ENCODE measurements at regions not wholly inside any gene's neighbourhood (a gene's known extent, or its start where the extent isn't known, plus 50 kb on each side); places are given as distances from the start of the nearest gene placed in this dataset.
"Not testable (repeated sequence)": the region's sequence is repeated elsewhere in the genome, so short reads cannot be mapped to it uniquely, and the experiment has no call there.

DNA sequence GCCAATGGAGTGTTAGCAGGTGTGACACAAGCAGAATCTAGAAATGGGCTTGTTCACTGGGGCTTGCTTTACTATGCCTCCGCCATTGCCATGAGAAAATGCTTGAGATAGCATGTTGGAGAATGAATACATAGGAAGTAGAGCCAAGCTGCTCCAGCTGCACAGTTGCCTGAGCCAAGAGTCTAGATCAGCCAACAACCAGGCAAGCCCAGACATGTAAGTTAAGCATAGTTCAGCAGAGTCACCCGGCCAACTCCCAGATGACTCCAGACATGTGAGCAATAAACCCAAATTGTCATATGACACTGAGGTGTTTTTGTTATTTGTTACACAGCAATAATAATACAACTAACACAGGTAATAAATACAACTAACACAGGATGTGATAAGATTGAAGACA is 167.9 kb downstream of the HAO1 start:
- no peak for DNase-seq (ENCODE audit: low read depth in 2 of 2)

DNA sequence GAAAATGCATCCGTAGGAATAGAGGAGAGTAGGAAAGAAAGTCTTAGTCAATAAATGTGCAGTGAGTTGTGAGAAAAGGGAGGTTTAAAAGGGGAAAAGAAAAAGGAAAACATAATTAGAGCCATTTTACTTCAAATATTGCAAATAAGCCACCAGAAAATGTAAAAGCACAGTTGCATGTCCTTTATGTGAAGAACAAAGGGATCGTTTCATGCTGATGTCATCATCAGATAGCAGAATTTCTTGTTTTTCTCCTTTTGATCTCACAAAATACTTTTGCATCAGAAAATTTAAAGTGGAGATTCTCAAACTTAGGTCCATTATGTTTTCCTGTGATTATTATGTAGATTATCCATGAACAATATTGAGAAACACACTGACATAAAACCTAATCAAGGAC is 166.7 kb downstream of the HAO1 start:
- DNase-seq (ENCODE audit: low read depth in 2 of 2), result no peak

DNA sequence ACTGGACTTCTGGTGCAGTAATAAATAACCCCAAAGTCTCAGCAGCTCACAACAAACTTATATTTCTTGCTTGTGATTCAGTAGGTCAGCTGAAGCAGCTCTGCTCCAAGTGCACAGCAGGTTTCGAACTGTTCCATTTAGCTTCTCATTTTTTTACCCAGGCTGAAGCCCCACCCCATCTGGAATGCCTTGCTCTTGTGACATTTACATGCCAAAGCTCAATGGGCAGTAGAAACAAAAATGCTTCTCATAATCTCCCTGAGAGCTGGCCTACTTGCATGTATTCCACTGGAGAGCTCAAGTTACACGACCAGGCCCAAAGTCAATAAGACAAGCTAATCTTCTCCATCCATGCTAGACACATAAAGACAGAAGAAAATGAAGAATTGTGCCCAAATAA is 165.2 kb downstream of the HAO1 start:
- no peak for DNase-seq (ENCODE audit: low read depth in 2 of 2)

DNA sequence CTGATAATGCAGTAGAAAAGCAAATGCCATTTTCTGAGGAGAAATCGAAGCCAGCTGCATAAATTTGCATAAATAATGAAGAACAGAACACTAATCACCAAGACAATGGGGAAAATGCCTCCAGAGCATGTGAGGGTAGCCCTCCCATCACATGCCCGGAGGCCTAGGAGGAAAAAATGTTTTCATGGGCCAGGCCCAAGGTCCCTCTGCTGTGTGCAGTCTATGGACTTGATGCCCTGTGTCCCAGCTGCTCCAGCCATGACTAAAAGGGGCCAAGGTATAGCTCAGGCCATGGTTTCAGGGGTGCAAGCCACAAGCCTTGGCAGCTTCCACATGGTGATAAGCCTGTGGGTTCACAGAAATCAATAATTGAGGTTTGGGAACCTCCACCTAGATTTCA is 164.1 kb downstream of the HAO1 start:
- no peak for DNase-seq (ENCODE audit: low read depth in 2 of 2)

DNA sequence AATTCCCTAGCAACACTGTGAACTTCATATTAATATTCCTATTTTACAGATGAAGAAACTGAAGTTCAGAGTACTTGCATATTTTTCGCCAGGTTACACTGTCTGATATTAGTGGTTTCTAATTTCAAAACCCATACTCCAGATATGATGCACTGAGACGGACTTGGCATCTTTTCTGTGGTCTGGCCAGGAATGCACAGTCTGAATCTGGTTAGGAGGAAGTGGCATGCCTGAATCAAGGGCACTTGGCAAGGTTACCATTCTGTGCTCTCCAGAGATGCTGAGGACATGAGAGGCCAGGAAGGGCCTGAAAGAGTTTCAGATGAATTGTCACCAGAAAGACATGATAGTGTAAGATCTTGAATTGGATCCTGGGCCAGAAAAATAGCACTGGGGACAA is 150.1 kb downstream of the HAO1 start:
- DNase-seq (ENCODE audit: low read depth in 2 of 2), result no peak

DNA sequence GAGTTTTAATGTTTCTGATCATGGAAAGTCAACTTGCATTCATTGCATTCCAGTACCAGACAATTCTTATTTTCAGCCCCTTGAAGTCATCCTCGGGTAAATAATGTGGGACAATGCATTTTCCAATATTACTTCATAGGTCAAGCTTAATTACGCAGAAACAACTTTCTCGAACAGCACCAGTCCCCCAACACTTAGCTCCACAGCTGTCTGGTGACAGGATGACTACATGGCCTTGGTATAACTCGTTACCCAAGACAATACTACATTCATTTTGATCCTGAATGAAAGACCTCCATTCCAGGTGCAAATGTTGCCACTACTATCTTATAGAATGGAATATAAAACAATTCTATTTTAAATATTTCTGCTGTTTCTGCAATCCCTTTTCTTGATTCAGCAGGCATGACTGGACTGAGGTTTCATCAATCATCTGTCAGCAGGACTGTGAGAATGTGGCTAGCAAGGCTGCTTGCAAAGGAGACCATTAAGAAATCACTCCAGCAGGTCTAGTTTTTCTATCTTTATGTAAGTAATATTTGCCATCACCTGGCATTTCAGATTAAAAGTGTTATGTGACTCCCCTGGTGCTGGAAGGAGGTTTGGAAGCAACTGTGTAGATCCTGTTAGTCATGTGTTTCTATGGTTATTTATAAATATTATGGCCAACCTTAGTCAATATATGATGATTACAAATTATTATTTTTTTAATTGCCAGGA is 147.9 kb downstream of the HAO1 start:
- DNase-seq (ENCODE audit: low read depth in 2 of 2), result no peak

DNA sequence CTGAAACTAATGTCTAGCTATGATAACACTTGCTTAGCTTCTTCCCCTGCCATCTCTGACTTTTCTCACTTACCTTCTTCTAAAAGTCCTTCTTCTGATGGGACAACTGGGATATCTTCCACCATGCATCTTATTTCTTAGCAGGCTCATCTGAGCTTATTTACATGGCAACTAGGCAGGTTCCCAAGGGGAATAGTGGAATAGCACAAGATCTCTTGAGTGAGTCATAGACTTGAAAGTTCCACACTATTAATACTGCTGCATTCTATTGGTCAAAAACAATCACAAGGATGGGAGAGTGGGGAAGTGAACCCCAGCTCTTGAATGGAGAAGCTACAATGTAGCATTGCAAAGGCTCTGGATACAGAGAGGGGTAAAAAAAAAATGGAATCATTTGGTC is 142.1 kb downstream of the HAO1 start:
- DNase-seq (ENCODE audit: low read depth in 2 of 2), result no peak

DNA sequence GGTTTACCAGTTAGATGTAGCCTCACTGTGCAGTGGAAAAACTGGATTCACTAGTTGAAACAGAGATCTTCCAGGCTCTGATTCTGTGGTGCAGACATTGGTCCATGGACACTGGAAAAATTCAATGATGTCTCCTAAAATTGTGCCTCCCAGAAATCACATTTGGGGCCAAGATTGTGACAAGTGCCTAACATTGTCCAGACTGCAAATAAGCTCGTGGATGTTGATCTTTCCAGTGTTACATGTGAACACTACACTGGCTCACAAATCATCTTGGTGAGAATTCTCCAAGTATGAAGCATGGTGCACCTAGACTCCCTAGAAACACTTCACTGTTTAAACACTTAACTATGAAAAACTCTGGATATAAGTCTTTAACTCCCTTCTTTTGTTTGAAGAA is 140.4 kb downstream of the HAO1 start:
- DNase-seq (ENCODE audit: low read depth in 2 of 2), result no peak

DNA sequence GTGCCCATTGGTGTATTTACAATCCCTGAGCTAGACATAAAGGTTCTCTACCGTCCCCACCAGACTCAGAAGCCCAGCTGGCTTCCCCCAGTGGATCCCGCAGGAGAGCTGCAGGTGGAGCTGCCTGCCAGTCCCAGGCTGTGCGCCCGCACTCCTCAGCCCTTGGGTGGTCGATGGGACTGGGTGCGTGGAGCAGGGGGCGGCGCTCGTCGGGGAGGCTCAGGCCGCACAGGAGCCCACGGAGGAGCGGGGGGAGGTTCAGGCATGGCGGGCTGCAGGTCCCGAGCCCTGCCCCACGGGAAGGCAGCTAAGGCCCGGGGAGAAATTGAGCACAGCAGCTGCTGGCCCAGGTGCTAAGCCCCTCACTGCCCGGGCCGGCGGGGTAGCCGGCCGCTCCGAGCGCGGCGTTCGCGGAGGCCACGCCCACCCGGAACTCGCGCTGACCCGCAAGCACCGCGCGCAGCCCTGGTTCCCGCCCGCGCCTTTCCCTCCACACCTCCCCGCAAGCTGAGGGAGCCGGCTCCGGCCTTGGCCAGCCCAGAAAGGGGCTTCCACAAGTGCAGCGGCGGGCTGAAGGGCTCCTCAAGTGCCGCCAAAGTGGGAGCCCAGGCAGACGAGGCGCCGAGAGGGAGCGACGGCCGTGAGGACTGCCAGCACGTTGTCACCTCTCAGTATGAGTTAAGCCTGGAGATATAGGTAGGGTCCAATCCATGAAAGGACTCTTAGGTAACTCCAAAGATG is 136.7 kb downstream of the HAO1 start:
- not testable (repeated sequence) for DNase-seq (ENCODE audit: low read depth in 2 of 2)

DNA sequence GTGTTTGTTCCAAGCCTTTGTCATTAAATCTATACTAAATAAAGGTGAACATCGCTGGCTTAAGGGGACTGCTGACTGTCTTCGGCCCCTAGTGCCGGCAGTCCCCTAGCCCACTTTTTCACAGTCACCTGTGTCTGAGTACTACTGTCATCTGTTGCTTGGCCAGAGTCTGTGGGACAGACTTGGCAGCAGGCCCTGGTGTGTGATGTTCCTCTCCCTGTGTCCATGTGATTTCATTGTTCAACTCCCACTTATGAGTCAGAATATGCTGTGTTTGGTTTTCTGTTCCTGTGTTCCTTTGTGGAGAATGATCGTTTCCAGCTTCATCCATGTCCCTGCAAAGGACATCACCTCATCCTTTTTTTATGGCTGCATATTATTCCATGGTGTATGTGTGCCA is 133.4 kb downstream of the HAO1 start:
- DNase-seq (ENCODE audit: low read depth in 2 of 2), result no peak

DNA sequence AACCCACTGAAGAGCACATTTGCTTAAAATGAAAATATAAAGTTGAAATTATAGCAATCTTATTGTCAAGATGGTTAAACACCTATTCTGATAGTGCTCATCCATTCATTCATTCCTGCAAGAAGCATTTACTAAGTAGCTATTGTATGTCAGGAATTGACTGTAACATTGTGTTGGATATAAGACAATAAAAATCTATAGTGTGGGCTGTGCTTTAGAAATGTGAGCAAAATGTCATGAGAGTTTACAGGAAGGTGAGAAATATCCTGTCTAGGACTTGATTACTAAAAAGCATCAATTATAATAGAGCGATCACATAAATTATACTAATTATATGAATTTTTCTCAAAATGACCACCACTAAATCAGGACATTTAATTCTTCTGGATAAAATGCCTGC is 123.0 kb downstream of the HAO1 start:
- DNase-seq (ENCODE audit: low read depth in 2 of 2), result no peak

DNA sequence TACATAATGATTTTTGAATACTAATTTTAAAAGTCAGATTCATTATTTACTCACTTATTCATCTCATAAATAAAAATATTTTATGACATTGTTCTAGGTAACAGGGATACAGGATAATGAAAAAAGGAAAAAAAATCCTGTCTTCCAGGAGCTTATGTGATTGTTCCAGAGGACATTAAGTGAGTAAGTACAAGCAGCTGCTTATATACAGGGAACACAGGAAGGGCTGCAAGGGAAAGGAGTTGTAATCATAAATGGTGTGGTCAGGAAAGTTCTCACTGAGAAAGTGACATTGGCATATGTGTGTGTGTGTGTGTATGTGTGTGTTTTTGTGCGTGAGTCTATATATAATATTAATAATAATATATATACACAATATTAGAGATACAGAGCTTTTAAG is 121.8 kb downstream of the HAO1 start:
- no peak for DNase-seq (ENCODE audit: low read depth in 2 of 2)

DNA sequence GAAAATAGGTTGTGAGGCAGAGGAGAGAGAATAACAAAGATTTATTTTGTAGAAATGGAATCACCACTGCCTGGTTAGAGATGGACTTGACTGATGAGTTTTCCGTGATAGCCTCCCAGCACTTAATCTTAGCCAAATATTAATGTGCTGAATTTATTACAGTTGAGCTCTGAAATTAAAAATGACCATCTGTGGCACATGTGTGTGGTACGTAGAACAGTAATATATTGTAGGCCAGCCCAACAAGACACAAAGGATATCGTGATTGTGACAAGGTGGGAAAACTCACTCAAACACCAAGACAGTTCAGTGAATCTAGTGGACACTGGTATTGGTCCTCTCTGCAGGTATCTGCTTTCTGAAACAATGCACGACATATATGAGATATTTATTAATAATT is 119.4 kb downstream of the HAO1 start:
- DNase-seq (ENCODE audit: low read depth in 2 of 2), result no peak

DNA sequence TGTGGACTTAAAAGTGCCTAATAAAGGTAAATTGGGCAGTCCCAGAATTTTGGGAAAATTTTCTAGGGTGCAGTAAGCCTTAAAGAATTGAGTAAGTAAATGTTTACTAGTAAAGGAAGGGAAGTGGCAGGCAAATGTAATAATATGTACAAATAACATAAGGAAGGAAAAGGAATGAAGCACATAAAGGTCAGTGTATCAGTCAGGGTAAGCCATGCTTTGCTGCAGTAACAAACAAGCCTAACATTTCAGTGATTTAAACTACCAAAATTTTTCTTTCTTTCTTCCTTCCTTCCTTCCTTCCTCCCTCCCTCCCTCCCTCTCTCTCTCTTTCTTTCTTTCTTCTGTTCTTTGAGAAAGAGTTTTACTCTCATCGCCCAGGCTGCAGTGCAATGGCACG is 117.5 kb downstream of the HAO1 start:
- no peak for DNase-seq (ENCODE audit: low read depth in 2 of 2)

DNA sequence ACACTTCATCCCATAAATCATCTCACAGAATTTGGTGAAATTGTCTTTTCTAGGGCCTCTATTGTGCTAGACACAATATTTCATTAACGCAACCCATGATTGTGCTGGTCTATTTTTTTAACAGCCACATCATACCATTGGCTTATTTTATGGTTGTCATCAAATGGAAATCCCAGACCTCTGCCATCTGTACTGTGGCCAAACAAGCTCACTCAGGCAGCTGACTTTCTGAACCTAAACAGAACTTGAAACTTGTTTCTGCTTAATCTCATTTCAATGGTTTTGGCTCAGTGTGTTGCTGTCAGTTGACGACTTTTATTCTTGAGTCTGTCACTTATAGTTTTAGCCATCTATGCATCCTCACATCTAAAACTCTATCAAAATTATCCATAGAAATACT is 111.8 kb downstream of the HAO1 start:
- DNase-seq (ENCODE audit: low read depth in 2 of 2), result no peak

DNA sequence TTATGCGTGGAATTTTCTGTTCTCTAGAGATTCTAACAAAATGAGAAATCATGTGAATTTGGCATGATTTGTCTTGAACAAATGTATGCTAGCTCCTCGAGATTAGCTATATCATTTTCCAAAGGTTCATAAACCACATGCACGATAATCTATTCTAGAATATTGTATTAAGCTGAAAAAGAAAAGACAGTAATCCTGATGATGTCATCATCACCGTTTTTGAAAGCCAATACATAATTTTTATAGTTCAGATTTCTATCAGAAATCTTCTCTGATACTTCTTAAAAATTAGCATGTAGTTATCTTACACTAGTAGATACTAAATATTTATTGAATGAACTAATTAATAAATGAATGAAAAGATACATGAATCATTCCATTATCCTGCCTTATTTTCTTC is 111.2 kb downstream of the HAO1 start:
- no peak for DNase-seq (ENCODE audit: low read depth in 2 of 2)

DNA sequence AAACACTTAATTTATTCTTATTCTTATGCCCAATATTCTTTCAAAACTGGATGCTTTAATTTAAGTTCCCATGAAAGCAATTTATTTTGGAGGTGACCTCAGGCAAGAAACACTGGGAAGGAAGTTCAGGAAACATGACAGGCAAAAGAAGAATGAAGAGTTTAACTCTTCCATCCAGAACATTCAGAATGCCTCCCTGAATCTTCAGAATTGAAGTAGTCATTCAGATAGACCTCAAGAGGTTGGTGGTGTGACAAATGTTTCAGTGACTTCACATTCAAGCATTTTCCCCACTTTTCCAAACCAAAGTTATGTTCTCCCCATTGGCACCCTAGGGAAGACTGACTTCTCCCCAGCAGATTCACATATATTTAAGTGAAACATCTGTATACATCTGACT is 110.5 kb downstream of the HAO1 start:
- DNase-seq (ENCODE audit: low read depth in 2 of 2), result no peak
